Activated naive CD4-positive, alpha-beta T cell treated with Interleukin-2 at 50 U/mL for 16 hours (primary cell): ENCODE measurements at regions not wholly inside any gene's neighbourhood (a gene's known extent, or its start where the extent isn't known, plus 50 kb on each side); places are given as distances from the start of the nearest gene placed in this dataset.

Experiments
- DNase-seq: peaks from one replicate; pipeline ENCODE4 v3.0.0-alpha.2; 2020

GRCh38 chr3:150081084-150081483, 110.4 kb upstream of the PFN2 start:
- DNase-seq: no peak

GRCh38 chr3:150080058-150080730, 109.5 kb upstream of the PFN2 start:
- DNase-seq: no peak

DNA sequence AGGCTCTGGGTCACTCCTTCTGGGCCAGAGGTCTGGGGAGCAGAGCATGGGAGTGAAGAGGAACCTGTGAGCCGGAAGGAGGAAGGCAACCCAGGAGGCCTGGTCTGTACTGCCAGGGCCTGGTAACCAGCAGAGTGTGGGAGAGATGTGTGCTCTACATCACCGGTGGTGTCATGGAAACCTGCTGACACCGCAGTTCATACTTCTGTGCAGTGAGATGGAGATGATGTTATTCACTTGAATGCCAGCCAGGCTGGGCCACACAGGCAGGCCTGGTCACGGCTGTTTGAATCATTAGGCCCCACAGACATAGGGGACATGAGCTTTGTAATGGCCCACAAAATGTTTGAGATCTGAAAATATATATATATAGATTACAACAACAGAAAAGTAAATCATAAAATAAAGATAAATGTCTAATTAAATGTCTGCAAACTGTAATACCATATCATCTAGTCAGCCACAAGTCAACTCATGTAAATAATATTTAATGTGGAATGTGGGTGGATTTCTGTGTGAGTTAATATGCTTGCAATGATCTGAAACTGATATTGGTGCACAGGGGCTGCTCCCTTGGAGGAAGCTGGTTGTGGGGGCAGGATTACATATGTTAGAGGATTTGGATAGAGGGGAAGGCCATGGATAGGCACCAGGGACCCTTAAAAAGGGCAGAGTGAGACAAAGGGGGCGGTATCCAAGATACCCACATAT, 108.5 kb upstream of the PFN2 start:
- DNase-seq: no peak

DNA sequence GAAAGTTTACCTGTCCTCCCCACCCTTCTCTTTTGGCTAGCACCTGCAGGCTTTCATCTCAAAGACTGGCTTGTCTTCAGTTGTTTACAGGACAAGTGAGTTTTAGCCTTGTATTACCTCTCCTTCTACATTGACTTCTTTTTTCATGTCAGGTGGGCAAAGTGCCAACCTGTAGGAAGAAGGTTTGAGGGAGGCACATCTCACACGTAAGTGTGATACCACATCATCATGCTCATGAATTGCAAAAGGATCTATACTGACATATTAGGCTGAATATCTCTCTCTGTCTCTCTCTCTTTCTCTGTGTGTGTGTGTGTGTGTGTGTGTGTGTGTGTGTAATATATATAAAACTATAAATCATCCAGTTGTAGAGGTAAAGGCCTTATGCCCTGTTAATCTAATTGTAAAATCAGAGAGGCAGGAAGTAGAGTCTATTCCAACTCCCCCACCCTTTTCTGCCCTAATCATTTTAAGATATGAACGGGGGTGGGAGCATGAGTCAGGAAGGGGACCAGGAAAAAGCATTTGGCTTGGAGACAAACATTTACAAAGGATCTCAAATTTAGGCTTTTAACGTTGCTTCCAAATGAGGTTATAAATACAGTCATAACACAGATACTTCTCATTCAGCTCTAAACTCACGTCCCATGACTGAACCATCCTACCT, 107.0 kb upstream of the PFN2 start:
- no peak for DNase-seq

- DNase-seq: no peak
Observed at GRCh38 chr3:150077107-150077506, 106.4 kb upstream of the PFN2 start.

GRCh38 chr3:150076443-150076842, 105.7 kb upstream of the PFN2 start:
- no peak for DNase-seq

- no peak for DNase-seq
Observed at GRCh38 chr3:150075417-150075865, 104.7 kb upstream of the PFN2 start.

DNA sequence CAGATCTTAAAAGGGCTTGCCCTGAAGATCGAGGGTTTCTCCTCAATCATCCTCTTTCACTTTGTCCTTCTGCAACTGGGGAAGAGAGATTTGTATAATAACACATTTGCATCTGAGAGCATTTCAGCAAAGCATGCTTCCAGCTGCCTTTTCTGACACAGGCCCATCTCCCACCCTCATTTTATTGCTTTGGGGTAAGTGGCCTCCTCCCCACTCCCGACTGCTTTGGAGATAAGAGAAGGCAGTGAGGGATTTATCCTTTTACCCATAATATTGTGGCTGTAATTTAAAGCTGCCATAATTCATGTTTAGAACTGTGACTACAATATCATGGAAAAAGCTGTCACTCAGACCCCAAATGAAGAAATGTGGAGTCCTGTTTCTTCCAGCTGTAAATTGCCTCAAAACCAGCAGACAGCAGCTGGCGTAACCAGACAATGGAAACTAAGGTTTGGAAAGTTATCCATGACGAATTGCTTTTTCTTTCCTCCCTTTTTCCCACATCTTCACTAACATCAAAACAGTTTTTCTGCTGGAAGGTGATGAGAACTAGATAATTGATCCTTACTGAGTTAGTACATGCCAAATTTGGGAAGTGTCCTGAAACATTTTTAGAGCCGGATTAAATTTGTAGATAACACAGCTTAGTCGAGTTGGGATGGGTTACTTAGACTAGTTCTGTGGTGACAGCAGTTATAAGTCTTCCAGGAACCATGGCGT, 104.2 kb upstream of the PFN2 start:
- no peak for DNase-seq

GRCh38 chr3:150074277-150074676, 103.6 kb upstream of the PFN2 start:
- no peak for DNase-seq

DNA sequence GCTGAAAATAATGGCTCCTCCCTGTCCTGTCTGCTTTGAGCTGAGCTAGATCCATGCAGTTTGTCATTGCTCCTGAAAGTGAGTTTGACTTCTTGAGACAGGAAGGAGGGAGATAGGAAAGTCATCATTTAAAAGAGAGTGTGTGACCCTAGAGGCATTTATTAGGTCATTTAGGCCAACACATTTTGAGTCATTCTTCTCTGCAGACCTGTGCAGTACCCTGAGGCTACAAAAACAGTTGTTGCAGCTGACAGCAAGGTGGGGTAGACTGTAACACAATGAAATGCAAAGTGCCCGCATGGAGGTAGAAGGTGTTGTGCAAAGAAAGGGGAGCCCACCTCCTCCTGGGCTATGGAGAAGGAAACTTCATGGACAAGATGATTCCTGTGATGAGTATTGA, 102.8 kb upstream of the PFN2 start:
- no peak for DNase-seq

- DNase-seq: no peak
Observed at GRCh38 chr3:150073031-150073430, 102.3 kb upstream of the PFN2 start.

DNA sequence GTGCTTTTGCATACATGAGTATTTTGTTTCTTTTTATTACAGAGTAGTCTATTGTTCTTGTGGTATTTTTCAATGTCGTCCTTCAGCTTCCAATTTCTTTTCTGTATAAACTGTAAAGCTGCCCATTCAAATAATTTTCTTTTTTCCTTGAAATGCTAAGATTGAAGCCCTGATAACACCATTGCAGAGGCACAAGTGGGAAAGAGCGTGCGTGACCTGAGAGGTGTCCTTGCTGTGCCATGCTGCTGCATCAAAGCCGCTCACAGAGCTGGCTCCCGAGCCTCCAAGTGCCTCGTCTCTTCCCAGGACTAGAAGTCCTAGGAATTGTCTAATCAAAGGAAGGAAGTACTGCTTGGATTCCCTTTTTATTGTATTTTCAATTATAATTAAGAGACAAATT, 101.9 kb upstream of the PFN2 start:
- DNase-seq: no peak

DNA sequence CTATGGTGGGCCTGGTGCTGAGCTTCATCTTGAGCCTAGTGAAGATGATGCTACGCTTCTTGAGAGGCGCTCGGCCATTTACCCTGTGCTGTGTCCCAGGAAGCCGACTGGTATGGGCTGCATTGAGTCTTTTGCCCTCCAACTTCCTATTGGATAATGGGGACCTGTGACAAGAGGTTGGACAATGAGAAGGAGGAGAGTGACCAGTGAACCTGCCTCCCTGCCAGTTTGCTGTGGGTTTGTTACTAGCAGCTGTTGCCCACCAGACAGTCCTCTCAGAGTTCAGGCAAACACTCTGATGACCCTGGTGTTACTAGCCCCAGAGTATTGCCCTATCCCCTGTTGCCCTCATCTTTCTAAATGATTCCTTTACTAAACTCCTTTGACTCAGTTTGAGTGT, 99.6 kb upstream of the PFN2 start:
- no peak for DNase-seq

GRCh38 chr3:150069633-150070032, 98.9 kb upstream of the PFN2 start:
- DNase-seq: no peak

- no peak for DNase-seq
Observed at GRCh38 chr3:150069154-150069527, 98.4 kb upstream of the PFN2 start.

- no peak for DNase-seq
Observed at GRCh38 chr3:150068440-150069153, 97.9 kb upstream of the PFN2 start.

GRCh38 chr3:150067561-150067960, 96.9 kb upstream of the PFN2 start:
- no peak for DNase-seq

- no peak for DNase-seq
Observed at GRCh38 chr3:150064971-150065370, 94.3 kb upstream of the PFN2 start.

DNA sequence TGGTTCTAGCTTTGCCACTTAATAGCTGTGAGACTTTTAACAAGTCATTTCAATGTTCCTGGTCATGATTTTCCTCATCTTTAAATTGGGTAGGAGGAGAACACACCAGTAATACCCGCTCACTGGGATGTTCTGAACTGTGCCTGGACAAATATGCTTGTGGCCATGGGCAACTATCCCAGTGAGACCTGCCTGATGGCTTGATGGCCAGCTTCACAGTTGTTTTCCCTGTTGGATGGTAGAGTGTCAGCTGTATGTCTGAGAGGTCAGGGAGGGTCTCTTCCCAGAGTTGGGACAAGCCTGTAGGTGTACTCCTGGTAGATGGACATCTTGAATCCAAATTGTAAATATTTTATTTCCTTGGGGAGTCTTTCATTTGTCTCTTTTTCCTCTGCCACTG, 92.5 kb upstream of the PFN2 start:
- DNase-seq: no peak

DNA sequence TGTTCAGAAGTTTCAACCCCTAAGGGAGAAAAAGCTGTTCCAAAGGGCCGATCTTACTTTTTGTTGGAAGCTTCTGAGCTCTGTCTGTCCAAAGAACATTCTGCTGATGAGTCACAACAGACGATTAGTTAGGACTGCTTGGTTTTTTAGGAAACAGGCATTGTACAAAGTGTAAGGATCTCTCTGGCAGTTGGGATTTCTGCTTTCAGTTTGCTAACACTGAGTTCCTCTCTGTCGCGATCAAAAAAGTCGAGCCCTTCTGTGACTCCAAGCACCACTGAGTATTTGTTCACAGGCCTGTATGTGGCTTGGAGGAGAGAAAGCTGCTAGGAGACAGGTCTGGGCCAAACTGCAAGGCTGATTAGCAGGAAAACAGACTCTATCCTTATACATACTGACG, 91.8 kb upstream of the PFN2 start:
- DNase-seq: no peak

DNA sequence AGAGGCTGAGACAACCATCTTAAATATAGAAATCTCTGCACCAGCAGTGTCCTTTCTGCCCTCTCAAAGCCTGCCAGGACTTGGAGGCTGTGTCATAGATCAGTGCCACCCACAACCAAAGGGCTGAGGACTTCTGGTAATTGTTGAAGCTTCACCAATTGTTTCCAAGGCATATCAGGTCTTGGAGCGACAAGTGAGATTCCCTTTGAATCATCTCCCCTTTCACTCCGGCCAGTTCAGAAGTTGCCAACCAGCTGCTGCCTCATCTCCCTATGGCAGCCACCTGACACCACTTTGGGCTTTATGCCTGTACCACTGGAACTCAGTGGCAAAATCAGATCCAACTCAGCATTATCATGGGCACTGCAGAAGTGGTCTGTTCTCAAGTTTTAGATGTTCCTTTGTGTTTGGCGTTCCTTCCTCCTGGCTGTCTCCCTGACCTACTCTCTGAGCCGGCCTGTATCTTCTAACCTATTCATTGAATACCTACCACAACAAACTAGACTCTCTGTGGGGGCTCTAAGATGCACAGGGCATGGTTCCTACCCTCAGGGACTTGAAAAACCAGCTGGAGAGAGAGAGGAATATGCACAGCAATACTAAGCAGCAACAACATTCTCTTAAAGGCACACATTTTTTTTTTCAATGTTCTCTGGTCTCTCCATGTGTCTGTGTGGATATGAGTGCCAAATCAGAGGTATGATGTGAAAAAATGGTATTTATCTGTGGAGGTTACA, 90.8 kb upstream of the PFN2 start:
- DNase-seq: no peak

DNA sequence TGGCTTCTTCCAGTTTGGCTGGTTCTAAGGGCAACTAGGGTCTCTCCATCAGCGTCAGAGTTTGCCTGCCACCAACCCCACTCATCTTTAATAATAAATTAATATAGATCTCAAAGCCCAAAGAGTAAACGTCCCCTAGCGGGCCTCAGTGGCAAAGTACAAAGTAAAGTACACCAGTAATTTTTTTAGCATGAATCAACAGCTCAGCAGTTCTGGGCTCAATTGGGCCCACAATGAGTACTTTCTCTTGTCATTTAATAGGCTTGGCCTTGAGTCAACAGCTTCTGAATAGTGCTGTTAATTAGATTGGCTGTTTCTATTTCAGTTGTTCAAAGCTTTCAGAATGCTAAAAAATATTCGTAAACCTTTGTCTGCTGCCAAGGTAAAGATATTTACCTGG, 89.0 kb upstream of the PFN2 start:
- no peak for DNase-seq
